Ovary (tissue), 7 donors: ENCODE measurements at regions not wholly inside any gene's neighbourhood (a gene's known extent, or its start where the extent isn't known, plus 50 kb on each side); places are given as distances from the start of the nearest gene placed in this dataset.
"Not testable (repeated sequence)": the region's sequence is repeated elsewhere in the genome, so short reads cannot be mapped to it uniquely, and the experiment has no call there.

Experiments used
- DNase-seq, 5 donors: peaks; one replicate each; pipeline ENCODE4 v3.0.0-alpha.2; 2019 to 2020
- H3K27ac ChIP-seq, 2 donors: fragments of 200-600 bp; one replicate each; pipeline versions ENCODE4 v1.5.1 to v1.8.0; 2019 to 2022
- H3K27me3 ChIP-seq: fragments of 200-600 bp; one replicate; pipeline ENCODE4 v1.8.0; 2022
- H3K36me3 ChIP-seq: fragments of 200-600 bp; sonication (generic); one replicate; pipeline ENCODE4 v1.5.1; 2019
- H3K4me1 ChIP-seq: one replicate; pipeline ENCODE4 v1.8.1; 2013; ENCODE audit warnings: mild to moderate bottlenecking, moderate library complexity; ENCODE audit not compliant: insufficient read depth
- H3K4me3 ChIP-seq: fragments of 200-600 bp; sonication (generic); one replicate; pipeline ENCODE4 v1.5.1; 2017
- H3K9me3 ChIP-seq, 2 donors: fragments of 200-600 bp in 1 of 2; sonication (generic) in 1 of 2; one replicate each; pipeline versions ENCODE4 v1.5.1 to v1.8.1; 2013 to 2019; ENCODE audit warnings: mild to moderate bottlenecking in 1 of 2, moderate library complexity in 1 of 2
- CTCF ChIP-seq, 3 donors: fragments of 450-650 bp in 2 of 3; fragments of 200-600 bp in 1 of 3; IDR thresholded peaks; one replicate each; pipeline versions ENCODE4 v1.5.1 to v1.8.0; 2016 to 2022; ENCODE audit warnings: antibody characterized with exemption in 3 of 3, mild to moderate bottlenecking in 1 of 3
- EP300 ChIP-seq: sonication (generic); formaldehyde crosslinking; IDR thresholded peaks from one replicate; pipeline ENCODE4 v1.6.1; 2017; ENCODE audit warnings: antibody characterized with exemption
- POLR2A ChIP-seq: fragments of 450-650 bp; IDR thresholded peaks from one replicate; pipeline ENCODE4 v1.6.1; 2017; ENCODE audit warnings: antibody characterized with exemption, mild to moderate bottlenecking, moderate library complexity
- WGBS, 3 donors: extraction: QIAGEN DNeasy Blood & Tissue Kit in 1 of 3; methylation state at CpG; one replicate each; pipeline versions ENCODE4 v1.1.5 to v1.1.7; 2013 to 2017; 5-methylcytosine and 5-hydroxymethylcytosine counted together
- intact Hi-C, 4 donors: fragments of 100-400 bp; cut with DNase I; formaldehyde crosslinking; loops; one replicate each; pipeline versions ENCODE4 v1.11.0 to v1.15.1; 2022 to 2023
- donor health status: DM: no; HTN: no; CAD: no; lungs with moderate emphysema.
- donor health status: DM: no; HTN: no; CAD: no.
- donor health status: Bipolar disorder and iron deficiency.
- donor health status: DM: no; HTN: no; CAD: no.
- donor health status: DM: yes; HTN: yes; CAD: no.

- TF ChIP-seq EP300: no peak
- TF ChIP-seq CTCF (IDR thresholded peaks at IDR 0.05): no peak
- no peak for TF ChIP-seq POLR2A
- DNase-seq: no peak
- no peak overlapping the region for H3K27ac ChIP-seq
- 24 to 35% (median 25%) methylated on average over 3 of the region's 3 CpGs for WGBS, 3 donors
- H3K36me3 ChIP-seq: no peaks in the 10 kb centered on the region
- H3K9me3 ChIP-seq: no peaks in the 10 kb centered on the region
- no peak overlapping the region for H3K4me3 ChIP-seq
- no peaks in the 10 kb centered on the region for H3K4me1 ChIP-seq
- no peaks in the 10 kb centered on the region for H3K27me3 ChIP-seq
- intact Hi-C loops: no loop called here
These were observed 408.6 kb upstream of the ADGRB3 start for GRCh38 chr6:68226460-68226859.

- TF ChIP-seq POLR2A (no peak), CTCF (IDR thresholded peaks at IDR 0.05) (no peak), EP300 (no peak)
- H3K4me3 ChIP-seq: no peak overlapping the region
- no peaks in the 10 kb centered on the region for H3K4me1 ChIP-seq
- H3K36me3 ChIP-seq: no peaks in the 10 kb centered on the region
- no peaks in the 10 kb centered on the region for H3K27me3 ChIP-seq
- intact Hi-C loops: no loop called here
- DNase-seq: no peak
- no peak overlapping the region for H3K27ac ChIP-seq
- H3K9me3 ChIP-seq: no peaks in the 10 kb centered on the region
These were observed 409.4 kb upstream of the ADGRB3 start for GRCh38 chr6:68225729-68226128.

GRCh38 chr6:68211242-68211795 is 423.8 kb upstream of the ADGRB3 start:
- H3K27me3 ChIP-seq: no peaks in the 10 kb centered on the region
- no peak for TF ChIP-seq CTCF (IDR thresholded peaks at IDR 0.05)
- TF ChIP-seq EP300: no peak
- TF ChIP-seq POLR2A: no peak
- H3K4me1 ChIP-seq: no peaks in the 10 kb centered on the region
- no peaks in the 10 kb centered on the region for H3K36me3 ChIP-seq
- 66 to 79% (median 69%) methylated on average over 2 of the region's 2 CpGs for WGBS, 3 donors
- intact Hi-C loops: no loop called here
- H3K27ac ChIP-seq: no peak overlapping the region
- H3K9me3 ChIP-seq: no peaks in the 10 kb centered on the region
- DNase-seq: no peak
- no peak overlapping the region for H3K4me3 ChIP-seq

- H3K36me3 ChIP-seq, H3K27ac ChIP-seq, H3K27me3 ChIP-seq, H3K4me3 ChIP-seq, H3K4me1 ChIP-seq, H3K9me3 ChIP-seq, intact Hi-C loops, DNase-seq: not testable (repeated sequence)
These were observed 427.5 kb upstream of the ADGRB3 start for GRCh38 chr6:68207612-68208011.

- Histone ChIP-seq H3K27me3 (no peaks in the 10 kb centered on the region), H3K4me1 (no peaks in the 10 kb centered on the region), H3K36me3 (no peaks in the 10 kb centered on the region), H3K27ac (no peak overlapping the region), H3K9me3 (no peaks in the 10 kb centered on the region), H3K4me3 (no peak overlapping the region)
- DNase-seq: no peak
- intact Hi-C loops: no loop called here
- no peak for TF ChIP-seq POLR2A
- no peak for TF ChIP-seq CTCF (IDR thresholded peaks at IDR 0.05)
- TF ChIP-seq EP300: no peak
These were observed 434.2 kb upstream of the ADGRB3 start for GRCh38 chr6:68200929-68201328.
